SK-N-MC (cell line): ENCODE measurements at regions not wholly inside any gene's neighbourhood (a gene's known extent, or its start where the extent isn't known, plus 50 kb on each side); places are given as distances from the start of the nearest gene placed in this dataset.

ENCODE experiments used
- EZH2 ChIP-seq: fragments of 200-600 bp; sonication (generic); IDR thresholded peaks from one replicate; pipeline ENCODE4 v1.6.1; 2017; ENCODE audit warnings: antibody characterized with exemption
- FOXP2 ChIP-seq: optimal IDR thresholded peaks from 2 replicates; pipeline ENCODE3; 2011; ENCODE audit warnings: mild to moderate bottlenecking, moderate library complexity; ENCODE audit not compliant: insufficient read depth; ENCODE audit errors: extremely low read length, control extremely low read depth
- POLR2AphosphoS5 ChIP-seq: IDR thresholded peaks from 2 replicates; pipeline ENCODE4 v1.6.1; 2012; ENCODE audit warnings: mild to moderate bottlenecking, low read depth, low read length, borderline replicate concordance

- TF ChIP-seq EZH2 (no peak), POLR2AphosphoS5 (no peak), FOXP2 (no peak)
Observed at GRCh38 chrX:121585626-121586025, 538.2 kb downstream of the GLUD2 start.
